Panc1 (cell line): ENCODE measurements at regions not wholly inside any gene's neighbourhood (a gene's known extent, or its start where the extent isn't known, plus 50 kb on each side); places are given as distances from the start of the nearest gene placed in this dataset.

ENCODE experiments used
- POLR2AphosphoS5 ChIP-seq: IDR thresholded peaks from 2 replicates; pipeline ENCODE4 v1.6.1; 2012; ENCODE audit warnings: mild to moderate bottlenecking, low read depth, low read length, moderate library complexity
- TF ChIP-seq, protein P1 (sequence below), 2 experiments: IDR thresholded peaks; 2 replicates each; pipeline ENCODE4 v1.6.1; 2011 to 2012; ENCODE audit warnings: low read depth in 2 of 2, control low read depth in 1 of 2, low read length in 1 of 2, mild to moderate bottlenecking in 1 of 2, moderate library complexity in 1 of 2; ENCODE audit not compliant: insufficient read depth in 1 of 2
- TF ChIP-seq, protein P2 (sequence below): fragments of 450-650 bp; IDR thresholded peaks from 2 replicates; pipeline ENCODE4 v1.5.1; 2017; ENCODE audit warnings: mild to moderate bottlenecking

GRCh38 chr1:215439549-215439948, 127.6 kb upstream of the KCTD3 start:
- TF ChIP-seq, protein P1, sequence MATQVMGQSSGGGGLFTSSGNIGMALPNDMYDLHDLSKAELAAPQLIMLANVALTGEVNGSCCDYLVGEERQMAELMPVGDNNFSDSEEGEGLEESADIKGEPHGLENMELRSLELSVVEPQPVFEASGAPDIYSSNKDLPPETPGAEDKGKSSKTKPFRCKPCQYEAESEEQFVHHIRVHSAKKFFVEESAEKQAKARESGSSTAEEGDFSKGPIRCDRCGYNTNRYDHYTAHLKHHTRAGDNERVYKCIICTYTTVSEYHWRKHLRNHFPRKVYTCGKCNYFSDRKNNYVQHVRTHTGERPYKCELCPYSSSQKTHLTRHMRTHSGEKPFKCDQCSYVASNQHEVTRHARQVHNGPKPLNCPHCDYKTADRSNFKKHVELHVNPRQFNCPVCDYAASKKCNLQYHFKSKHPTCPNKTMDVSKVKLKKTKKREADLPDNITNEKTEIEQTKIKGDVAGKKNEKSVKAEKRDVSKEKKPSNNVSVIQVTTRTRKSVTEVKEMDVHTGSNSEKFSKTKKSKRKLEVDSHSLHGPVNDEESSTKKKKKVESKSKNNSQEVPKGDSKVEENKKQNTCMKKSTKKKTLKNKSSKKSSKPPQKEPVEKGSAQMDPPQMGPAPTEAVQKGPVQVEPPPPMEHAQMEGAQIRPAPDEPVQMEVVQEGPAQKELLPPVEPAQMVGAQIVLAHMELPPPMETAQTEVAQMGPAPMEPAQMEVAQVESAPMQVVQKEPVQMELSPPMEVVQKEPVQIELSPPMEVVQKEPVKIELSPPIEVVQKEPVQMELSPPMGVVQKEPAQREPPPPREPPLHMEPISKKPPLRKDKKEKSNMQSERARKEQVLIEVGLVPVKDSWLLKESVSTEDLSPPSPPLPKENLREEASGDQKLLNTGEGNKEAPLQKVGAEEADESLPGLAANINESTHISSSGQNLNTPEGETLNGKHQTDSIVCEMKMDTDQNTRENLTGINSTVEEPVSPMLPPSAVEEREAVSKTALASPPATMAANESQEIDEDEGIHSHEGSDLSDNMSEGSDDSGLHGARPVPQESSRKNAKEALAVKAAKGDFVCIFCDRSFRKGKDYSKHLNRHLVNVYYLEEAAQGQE (IDR thresholded peaks at IDR 0.05; ENCODE audit: insufficient read depth in 1 of 2, low read depth in 2 of 2, low read length in 1 of 2) = no peak
- TF ChIP-seq, protein P2, sequence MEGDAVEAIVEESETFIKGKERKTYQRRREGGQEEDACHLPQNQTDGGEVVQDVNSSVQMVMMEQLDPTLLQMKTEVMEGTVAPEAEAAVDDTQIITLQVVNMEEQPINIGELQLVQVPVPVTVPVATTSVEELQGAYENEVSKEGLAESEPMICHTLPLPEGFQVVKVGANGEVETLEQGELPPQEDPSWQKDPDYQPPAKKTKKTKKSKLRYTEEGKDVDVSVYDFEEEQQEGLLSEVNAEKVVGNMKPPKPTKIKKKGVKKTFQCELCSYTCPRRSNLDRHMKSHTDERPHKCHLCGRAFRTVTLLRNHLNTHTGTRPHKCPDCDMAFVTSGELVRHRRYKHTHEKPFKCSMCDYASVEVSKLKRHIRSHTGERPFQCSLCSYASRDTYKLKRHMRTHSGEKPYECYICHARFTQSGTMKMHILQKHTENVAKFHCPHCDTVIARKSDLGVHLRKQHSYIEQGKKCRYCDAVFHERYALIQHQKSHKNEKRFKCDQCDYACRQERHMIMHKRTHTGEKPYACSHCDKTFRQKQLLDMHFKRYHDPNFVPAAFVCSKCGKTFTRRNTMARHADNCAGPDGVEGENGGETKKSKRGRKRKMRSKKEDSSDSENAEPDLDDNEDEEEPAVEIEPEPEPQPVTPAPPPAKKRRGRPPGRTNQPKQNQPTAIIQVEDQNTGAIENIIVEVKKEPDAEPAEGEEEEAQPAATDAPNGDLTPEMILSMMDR = no peak
- no peak for TF ChIP-seq POLR2AphosphoS5
